ENCODE measurements at regions not wholly inside any gene's neighbourhood (a gene's known extent, or its start where the extent isn't known, plus 50 kb on each side); places are given as distances from the start of the nearest gene placed in this dataset.

DNA sequence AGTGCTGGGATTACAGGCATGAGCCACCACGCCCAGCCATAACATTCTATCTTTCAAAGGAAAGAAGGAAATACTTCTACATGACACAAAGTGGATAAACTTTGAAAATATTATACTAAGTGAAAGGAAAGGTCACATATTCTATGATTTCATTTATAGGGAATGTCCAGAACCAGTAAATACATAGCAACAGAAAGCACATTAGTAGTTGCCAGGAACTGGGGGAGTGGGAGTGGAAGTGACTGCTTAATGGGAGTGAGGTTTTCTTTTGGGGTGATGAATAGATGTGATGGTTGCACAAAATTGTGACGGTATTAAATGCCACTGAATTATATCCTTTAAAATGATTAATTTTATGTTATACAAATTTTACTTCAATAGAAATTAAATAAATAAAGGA is 95.7 kb upstream of the IL15 start:
- peaks cover 23% of the 10 kb centered on the region for H3K9me3 Mint-ChIP-seq
- H3K4me1 Mint-ChIP-seq = no peaks in the 10 kb centered on the region
- no peak overlapping the region for H3K4me3 Mint-ChIP-seq
- H3K27me3 Mint-ChIP-seq (ENCODE audit: low read depth) = no peaks in the 10 kb centered on the region
- TF ChIP-seq, protein P1, sequence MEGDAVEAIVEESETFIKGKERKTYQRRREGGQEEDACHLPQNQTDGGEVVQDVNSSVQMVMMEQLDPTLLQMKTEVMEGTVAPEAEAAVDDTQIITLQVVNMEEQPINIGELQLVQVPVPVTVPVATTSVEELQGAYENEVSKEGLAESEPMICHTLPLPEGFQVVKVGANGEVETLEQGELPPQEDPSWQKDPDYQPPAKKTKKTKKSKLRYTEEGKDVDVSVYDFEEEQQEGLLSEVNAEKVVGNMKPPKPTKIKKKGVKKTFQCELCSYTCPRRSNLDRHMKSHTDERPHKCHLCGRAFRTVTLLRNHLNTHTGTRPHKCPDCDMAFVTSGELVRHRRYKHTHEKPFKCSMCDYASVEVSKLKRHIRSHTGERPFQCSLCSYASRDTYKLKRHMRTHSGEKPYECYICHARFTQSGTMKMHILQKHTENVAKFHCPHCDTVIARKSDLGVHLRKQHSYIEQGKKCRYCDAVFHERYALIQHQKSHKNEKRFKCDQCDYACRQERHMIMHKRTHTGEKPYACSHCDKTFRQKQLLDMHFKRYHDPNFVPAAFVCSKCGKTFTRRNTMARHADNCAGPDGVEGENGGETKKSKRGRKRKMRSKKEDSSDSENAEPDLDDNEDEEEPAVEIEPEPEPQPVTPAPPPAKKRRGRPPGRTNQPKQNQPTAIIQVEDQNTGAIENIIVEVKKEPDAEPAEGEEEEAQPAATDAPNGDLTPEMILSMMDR (IDR thresholded peaks at IDR 0.05; ENCODE audit: unreplicated experiment in 3 of 3) = no peak
- no peak overlapping the region for H3K27ac Mint-ChIP-seq
- no peaks in the 10 kb centered on the region for H3K36me3 Mint-ChIP-seq (ENCODE audit: low read depth)

DNA sequence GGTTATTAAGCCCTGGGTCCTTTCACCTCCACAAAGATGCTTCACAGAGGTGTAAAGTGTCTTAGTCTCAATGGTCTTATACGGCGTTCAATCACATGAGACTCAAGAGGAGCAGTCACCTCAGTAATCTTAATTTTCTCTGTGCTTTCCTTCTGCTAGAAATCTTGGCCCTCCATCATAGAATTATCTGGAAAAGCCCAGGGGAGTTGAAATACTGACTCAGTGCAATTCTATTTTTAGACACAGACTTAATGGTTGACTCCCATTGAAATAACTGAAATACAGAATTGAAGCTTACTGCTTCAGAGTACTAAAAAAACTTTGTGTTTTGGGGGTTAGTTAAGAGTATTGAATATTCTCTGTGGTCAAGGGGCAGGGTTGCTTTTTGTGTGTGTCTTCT is 94.5 kb upstream of the IL15 start:
- TF ChIP-seq, protein P1 (IDR thresholded peaks at IDR 0.05; ENCODE audit: unreplicated experiment in 3 of 3) = no peak
- Mint-ChIP-seq H3K27me3 (ENCODE audit: low read depth) (no peaks in the 10 kb centered on the region), H3K4me3 (no peak overlapping the region), H3K27ac (no peak overlapping the region), H3K4me1 (no peaks in the 10 kb centered on the region), H3K36me3 (ENCODE audit: low read depth) (no peaks in the 10 kb centered on the region), H3K9me3 (peaks cover 19% of the 10 kb centered on the region)

DNA sequence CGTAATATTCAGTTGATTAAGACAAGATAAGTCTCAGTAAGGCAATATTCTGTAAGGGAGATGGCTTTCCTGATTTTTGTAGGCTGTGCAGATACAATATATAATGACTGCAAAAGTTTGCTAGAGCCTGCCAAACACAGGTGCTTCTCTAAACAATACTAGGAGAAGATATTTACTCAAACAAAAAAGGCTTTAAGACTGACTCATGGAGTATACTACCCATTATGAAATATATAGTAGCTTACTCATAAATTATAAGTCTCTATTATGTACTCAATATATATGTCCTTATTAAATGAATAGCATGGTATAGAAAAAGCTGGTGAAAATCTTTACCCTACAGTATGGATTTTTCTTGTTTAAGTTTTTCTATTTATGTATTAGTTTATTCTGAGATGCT is 93.2 kb upstream of the IL15 start:
- Mint-ChIP-seq H3K27ac (no peak overlapping the region), H3K4me1 (no peaks in the 10 kb centered on the region), H3K27me3 (ENCODE audit: low read depth) (no peaks in the 10 kb centered on the region), H3K9me3 (peaks cover 11% of the 10 kb centered on the region), H3K36me3 (ENCODE audit: low read depth) (no peaks in the 10 kb centered on the region), H3K4me3 (no peak overlapping the region)
- TF ChIP-seq, protein P1 (IDR thresholded peaks at IDR 0.05; ENCODE audit: unreplicated experiment in 3 of 3) = no peak

DNA sequence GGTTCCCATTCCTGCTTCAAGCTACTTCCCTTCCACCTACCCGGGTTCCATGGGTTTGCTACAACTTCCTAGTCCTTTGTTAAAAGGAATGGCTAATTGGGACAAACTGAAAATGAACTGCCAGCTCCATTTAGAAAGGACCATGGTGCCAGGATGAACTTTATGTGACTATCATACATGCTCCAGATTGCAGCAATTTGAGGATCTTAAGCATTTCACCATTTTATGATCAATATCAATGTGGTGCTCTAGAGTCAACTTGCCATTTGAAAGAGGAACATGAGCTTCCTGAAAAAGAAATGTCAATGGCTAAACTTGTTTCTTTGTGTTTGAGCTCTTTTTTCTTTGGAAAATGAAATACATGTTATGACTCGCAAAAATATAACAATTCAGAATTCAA is 92.7 kb upstream of the IL15 start:
- TF ChIP-seq, protein P1 (IDR thresholded peaks at IDR 0.05; ENCODE audit: unreplicated experiment in 3 of 3) = no peak
- Mint-ChIP-seq H3K27ac (no peak overlapping the region), H3K4me3 (no peak overlapping the region), H3K9me3 (peaks cover 6% of the 10 kb centered on the region), H3K4me1 (no peaks in the 10 kb centered on the region), H3K36me3 (ENCODE audit: low read depth) (no peaks in the 10 kb centered on the region), H3K27me3 (ENCODE audit: low read depth) (no peaks in the 10 kb centered on the region)

DNA sequence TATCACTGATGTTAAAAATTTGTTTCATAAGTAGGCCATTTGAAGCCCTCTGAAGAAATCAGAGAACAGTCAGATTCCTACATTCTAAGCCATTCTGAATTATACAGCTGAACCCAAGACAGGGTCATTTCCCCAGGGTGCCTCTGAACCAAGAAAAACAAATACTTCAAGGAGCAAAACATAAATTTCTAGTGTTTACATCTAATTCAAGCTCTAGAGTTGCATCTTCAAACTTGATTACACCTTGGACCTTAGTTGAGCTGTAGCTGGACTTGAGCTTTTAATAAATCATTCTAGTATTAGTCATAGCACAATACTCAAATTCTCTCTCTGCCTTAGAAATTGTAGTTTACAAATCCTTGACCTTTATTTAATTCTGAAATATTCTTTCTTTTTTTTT is 87.6 kb upstream of the IL15 start:
- Mint-ChIP-seq H3K27ac (no peak overlapping the region), H3K36me3 (ENCODE audit: low read depth) (no peaks in the 10 kb centered on the region), H3K4me3 (no peak overlapping the region)

DNA sequence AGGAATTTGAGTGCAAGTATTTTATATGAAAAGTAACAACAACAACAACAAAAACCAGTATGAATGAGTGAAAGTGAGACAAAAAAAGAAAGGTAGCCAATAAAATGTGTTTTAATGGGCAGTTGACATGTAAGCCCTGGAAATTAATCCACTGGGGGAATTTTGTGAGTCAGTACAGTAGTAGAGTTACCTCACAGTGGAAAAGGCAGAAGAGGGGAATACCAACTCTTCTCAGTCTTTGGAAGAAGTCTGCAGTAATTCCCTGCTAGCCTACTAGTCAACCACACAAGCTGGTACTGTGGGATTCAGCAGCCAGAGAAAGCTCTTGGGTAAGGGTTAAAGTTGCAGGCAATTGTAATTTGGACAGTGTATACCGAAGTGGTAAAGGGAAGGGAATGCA is 76.3 kb upstream of the IL15 start:
- TF ChIP-seq, protein P1 (IDR thresholded peaks at IDR 0.05; ENCODE audit: unreplicated experiment in 3 of 3) = no peak
- Mint-ChIP-seq H3K4me3 (no peak overlapping the region), H3K27ac (no peak overlapping the region), H3K36me3 (ENCODE audit: low read depth) (no peaks in the 10 kb centered on the region), H3K9me3 (no peaks in the 10 kb centered on the region), H3K27me3 (ENCODE audit: low read depth) (no peaks in the 10 kb centered on the region), H3K4me1 (no peaks in the 10 kb centered on the region)

More for the DNA sequence above, 87.6 kb upstream of the IL15 start:
- Mint-ChIP-seq H3K27me3 (ENCODE audit: low read depth) (no peaks in the 10 kb centered on the region), H3K9me3 (peaks cover 26% of the 10 kb centered on the region), H3K4me1 (no peaks in the 10 kb centered on the region)
- TF ChIP-seq, protein P1 (IDR thresholded peaks at IDR 0.05; ENCODE audit: unreplicated experiment in 3 of 3) = no peak
